ENCODE measurements at regions not wholly inside any gene's neighbourhood (a gene's known extent, or its start where the extent isn't known, plus 50 kb on each side); places are given as distances from the start of the nearest gene placed in this dataset.

DNA sequence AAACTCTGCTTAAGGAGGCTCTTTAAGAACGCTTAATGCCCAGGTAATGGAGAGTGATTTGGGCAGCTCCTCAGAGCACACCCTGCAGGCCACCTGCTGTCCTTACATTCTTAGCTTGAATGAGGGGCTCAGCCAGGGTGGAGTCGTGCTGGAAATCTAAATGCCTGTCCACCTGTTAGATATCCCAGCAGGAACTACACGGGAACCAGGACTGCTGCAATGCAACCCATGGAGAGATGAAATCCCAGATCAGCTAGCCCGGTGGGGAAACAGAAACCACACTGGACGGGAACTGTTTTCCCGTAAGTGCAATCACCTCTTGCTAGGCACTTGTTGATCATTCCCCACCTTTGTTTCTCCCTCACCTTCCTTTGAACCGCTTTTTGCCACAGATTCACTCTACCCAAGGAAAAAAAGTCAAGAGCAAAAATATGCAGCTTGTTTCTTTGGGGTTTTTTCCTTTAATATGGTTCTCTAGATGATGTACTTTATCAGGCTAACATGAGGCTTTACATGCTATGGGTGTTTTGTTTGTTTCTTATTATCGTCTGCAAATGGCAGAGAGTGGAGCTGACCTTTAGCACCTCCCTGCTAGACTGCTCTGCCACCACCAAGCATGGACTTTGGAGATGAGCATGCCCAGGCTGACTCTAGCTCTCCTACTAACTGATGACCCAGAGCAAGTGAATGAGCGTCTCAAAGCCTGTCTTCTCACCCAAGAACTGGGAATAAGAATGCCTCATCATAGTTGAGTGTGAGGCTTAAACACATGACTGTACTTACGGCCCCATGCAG lies 125.9 kb upstream of the TNFAIP3 start:
- Histone ChIP-seq H3K4me3 (ENCODE audit: low read depth in 2 of 2, low read length in 1 of 2) (no peak overlapping the region), H3K79me2 (ENCODE audit: insufficient read depth) (no peaks in the 10 kb centered on the region; the same call in 1 of the 2 replicates), H3K9ac (no peak overlapping the region), H3K27me3 (ENCODE audit: insufficient read depth) (no peaks in the 10 kb centered on the region; the same call in 1 of the 2 replicates), H3F3A (replicated peaks; ENCODE audit: insufficient read depth) (no peaks in the 10 kb centered on the region), H4K20me1 (ENCODE audit: insufficient read depth) (no peaks in the 10 kb centered on the region), H3K36me3 (replicated peaks in 1 of 2; ENCODE audit: control insufficient read depth in 1 of 2, insufficient read depth in 2 of 2, low read length in 1 of 2) (no peaks in the 10 kb centered on the region), H3K4me2 (no peak overlapping the region), H3K27ac (ENCODE audit: low read depth in 2 of 2, low read length in 1 of 2) (no peak overlapping the region), H3K9me3 (no peaks in the 10 kb centered on the region), H3K4me1 (ENCODE audit: control insufficient read depth in 1 of 2, insufficient read depth in 2 of 2, low read depth in 1 of 2, low read length in 1 of 2) (no peaks in the 10 kb centered on the region), H3K9me2 (no peaks in the 10 kb centered on the region), H2AFZ (ENCODE audit: low read depth) (no peak overlapping the region)
- TF ChIP-seq NRF1 (IDR thresholded peaks at IDR 0.05; ENCODE audit: low read depth, low read length) (no peak), RAD21 (IDR thresholded peaks at IDR 0.05; ENCODE audit: low read length) (no peak), FOXJ3 (CRISPR knock-in tag; IDR thresholded peaks at IDR 0.05) (no peak), JUND (IDR thresholded peaks at IDR 0.05) (no peak)
- TF ChIP-seq, protein P1, sequence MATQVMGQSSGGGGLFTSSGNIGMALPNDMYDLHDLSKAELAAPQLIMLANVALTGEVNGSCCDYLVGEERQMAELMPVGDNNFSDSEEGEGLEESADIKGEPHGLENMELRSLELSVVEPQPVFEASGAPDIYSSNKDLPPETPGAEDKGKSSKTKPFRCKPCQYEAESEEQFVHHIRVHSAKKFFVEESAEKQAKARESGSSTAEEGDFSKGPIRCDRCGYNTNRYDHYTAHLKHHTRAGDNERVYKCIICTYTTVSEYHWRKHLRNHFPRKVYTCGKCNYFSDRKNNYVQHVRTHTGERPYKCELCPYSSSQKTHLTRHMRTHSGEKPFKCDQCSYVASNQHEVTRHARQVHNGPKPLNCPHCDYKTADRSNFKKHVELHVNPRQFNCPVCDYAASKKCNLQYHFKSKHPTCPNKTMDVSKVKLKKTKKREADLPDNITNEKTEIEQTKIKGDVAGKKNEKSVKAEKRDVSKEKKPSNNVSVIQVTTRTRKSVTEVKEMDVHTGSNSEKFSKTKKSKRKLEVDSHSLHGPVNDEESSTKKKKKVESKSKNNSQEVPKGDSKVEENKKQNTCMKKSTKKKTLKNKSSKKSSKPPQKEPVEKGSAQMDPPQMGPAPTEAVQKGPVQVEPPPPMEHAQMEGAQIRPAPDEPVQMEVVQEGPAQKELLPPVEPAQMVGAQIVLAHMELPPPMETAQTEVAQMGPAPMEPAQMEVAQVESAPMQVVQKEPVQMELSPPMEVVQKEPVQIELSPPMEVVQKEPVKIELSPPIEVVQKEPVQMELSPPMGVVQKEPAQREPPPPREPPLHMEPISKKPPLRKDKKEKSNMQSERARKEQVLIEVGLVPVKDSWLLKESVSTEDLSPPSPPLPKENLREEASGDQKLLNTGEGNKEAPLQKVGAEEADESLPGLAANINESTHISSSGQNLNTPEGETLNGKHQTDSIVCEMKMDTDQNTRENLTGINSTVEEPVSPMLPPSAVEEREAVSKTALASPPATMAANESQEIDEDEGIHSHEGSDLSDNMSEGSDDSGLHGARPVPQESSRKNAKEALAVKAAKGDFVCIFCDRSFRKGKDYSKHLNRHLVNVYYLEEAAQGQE (IDR thresholded peaks at IDR 0.05; ENCODE audit: low read depth, low read length): no peak
- POLR2A ChIA-PET: no interaction called here
- WGBS (ENCODE audit: low lambda C conversion rate): 10% methylated on average over 10 of the region's 10 CpGs
- CTCF ChIA-PET: interaction anchor here (0.8 kb wide), 1 partner anchor 28 kb away, joined by 3 read pairs; no protein-coding TSS in a partner anchor
- no peak for DNase-seq

DNA sequence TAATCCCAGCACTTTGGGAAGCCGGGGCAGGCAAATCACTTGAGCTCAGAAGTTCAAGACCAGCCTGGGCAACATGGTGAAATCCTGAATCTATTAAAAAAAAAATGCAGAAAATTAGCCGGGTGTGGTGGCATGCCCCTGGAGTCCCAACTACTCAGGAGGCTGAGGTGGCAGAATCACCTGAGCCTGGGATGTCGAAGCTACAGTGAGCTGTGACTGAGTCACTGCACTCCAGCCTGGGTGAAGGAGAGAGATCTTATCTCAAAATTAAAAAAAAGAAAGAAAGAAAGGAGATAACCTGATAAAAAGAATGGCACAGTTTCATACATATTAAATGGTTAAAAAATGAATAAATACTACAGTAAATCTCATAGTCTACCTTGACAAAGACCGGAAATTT lies 123.6 kb upstream of the TNFAIP3 start:
- TF ChIP-seq MAX (IDR thresholded peaks at IDR 0.05; ENCODE audit: low read depth): no peak
- no peak for TF ChIP-seq FOSL2 (IDR thresholded peaks at IDR 0.05; ENCODE audit: borderline replicate concordance, low read depth)
- TF ChIP-seq JUND (IDR thresholded peaks at IDR 0.05): no peak
- TF ChIP-seq, protein P2, sequence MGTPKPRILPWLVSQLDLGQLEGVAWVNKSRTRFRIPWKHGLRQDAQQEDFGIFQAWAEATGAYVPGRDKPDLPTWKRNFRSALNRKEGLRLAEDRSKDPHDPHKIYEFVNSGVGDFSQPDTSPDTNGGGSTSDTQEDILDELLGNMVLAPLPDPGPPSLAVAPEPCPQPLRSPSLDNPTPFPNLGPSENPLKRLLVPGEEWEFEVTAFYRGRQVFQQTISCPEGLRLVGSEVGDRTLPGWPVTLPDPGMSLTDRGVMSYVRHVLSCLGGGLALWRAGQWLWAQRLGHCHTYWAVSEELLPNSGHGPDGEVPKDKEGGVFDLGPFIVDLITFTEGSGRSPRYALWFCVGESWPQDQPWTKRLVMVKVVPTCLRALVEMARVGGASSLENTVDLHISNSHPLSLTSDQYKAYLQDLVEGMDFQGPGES (IDR thresholded peaks at IDR 0.05; ENCODE audit: low read depth, low read length): no peak
- TF ChIP-seq ELF1 (IDR thresholded peaks at IDR 0.05): no peak
- TF ChIP-seq CHD2 (IDR thresholded peaks at IDR 0.05; ENCODE audit: low read length, partially characterized antibody): no peak
- no peak for TF ChIP-seq YY1 (IDR thresholded peaks at IDR 0.05; ENCODE audit: low read depth)
- no peak for TF ChIP-seq RCOR1 (IDR thresholded peaks at IDR 0.05; ENCODE audit: low read length)
- TF ChIP-seq, protein P3, sequence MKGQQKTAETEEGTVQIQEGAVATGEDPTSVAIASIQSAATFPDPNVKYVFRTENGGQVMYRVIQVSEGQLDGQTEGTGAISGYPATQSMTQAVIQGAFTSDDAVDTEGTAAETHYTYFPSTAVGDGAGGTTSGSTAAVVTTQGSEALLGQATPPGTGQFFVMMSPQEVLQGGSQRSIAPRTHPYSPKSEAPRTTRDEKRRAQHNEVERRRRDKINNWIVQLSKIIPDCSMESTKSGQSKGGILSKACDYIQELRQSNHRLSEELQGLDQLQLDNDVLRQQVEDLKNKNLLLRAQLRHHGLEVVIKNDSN (IDR thresholded peaks at IDR 0.05; ENCODE audit: borderline replicate concordance, low read depth): no peak
- TF ChIP-seq TEAD4 (IDR thresholded peaks at IDR 0.05; ENCODE audit: borderline replicate concordance, insufficient read depth): no peak
- TF ChIP-seq MEF2A (IDR thresholded peaks at IDR 0.05; ENCODE audit: borderline replicate concordance, low read depth): no peak
- TF ChIP-seq POLR2AphosphoS5 (IDR thresholded peaks at IDR 0.05; ENCODE audit: low read depth, low read length): no peak
- no peak for TF ChIP-seq MXI1 (IDR thresholded peaks at IDR 0.05; ENCODE audit: low read depth, low read length)
- no peak for TF ChIP-seq PBX3 (IDR thresholded peaks at IDR 0.05)
- Histone ChIP-seq H3K4me2 (no peak overlapping the region), H2AFZ (ENCODE audit: low read depth) (no peak overlapping the region), H3K9me3 (no peaks in the 10 kb centered on the region), H3K79me2 (ENCODE audit: insufficient read depth) (no peaks in the 10 kb centered on the region), H3K9ac (no peak overlapping the region), H3K27me3 (ENCODE audit: insufficient read depth) (no peaks in the 10 kb centered on the region; the same call in 1 of the 2 replicates), H3K36me3 (replicated peaks in 1 of 2; ENCODE audit: control insufficient read depth in 1 of 2, insufficient read depth in 2 of 2, low read length in 1 of 2) (no peaks in the 10 kb centered on the region), H4K20me1 (ENCODE audit: insufficient read depth) (no peaks in the 10 kb centered on the region), H3K9me2 (no peaks in the 10 kb centered on the region), H3K4me3 (ENCODE audit: low read depth in 2 of 2, low read length in 1 of 2) (no peak overlapping the region), H3K4me1 (ENCODE audit: control insufficient read depth in 1 of 2, insufficient read depth in 2 of 2, low read depth in 1 of 2, low read length in 1 of 2) (no peaks in the 10 kb centered on the region), H3F3A (replicated peaks; ENCODE audit: insufficient read depth) (no peaks in the 10 kb centered on the region), H3K27ac (ENCODE audit: low read depth in 2 of 2, low read length in 1 of 2) (no peak overlapping the region)
- CTCF ChIA-PET: interaction anchor here (1.0 kb wide), 1 partner anchor 35 kb away, joined by 5 read pairs; no protein-coding TSS in a partner anchor
- no peak for DNase-seq
- 17% methylated on average over 4 of the region's 4 CpGs for WGBS (ENCODE audit: low lambda C conversion rate)
- POLR2A ChIA-PET: no interaction called here

Measured in SK-N-SH (cell line).